NCI-H524 treated with DMSO at 0.1 percent for 48 hours (cell line): ENCODE measurements at regions not wholly inside any gene's neighbourhood (a gene's known extent, or its start where the extent isn't known, plus 50 kb on each side); places are given as distances from the start of the nearest gene placed in this dataset.

ENCODE experiments used
- DNase-seq: peaks from one replicate; lab custom pipeline; 2025; lab: John Stamatoyannopoulos, UW

GRCh38 chr22:48478529-48479265 is 1349.0 kb downstream of the BRD1 start:
- DNase-seq = no peak

- DNase-seq = no peak
Observed at GRCh38 chr22:48478124-48478523, 1349.5 kb downstream of the BRD1 start.

GRCh38 chr22:48477031-48477721 is 1350.5 kb downstream of the BRD1 start:
- no peak for DNase-seq

- DNase-seq = no peak
Observed at GRCh38 chr22:48476577-48476976, 1351.1 kb downstream of the BRD1 start.

- DNase-seq = no peak
Observed at GRCh38 chr22:48475661-48476345, 1351.9 kb downstream of the BRD1 start.

- no peak for DNase-seq
Observed at GRCh38 chr22:48474881-48475280, 1352.8 kb downstream of the BRD1 start.

- no peak for DNase-seq
Observed at GRCh38 chr22:48473202-48473601, 1354.5 kb downstream of the BRD1 start.

GRCh38 chr22:48464246-48464645 is 1363.4 kb downstream of the BRD1 start:
- no peak for DNase-seq

- no peak for DNase-seq
Observed at GRCh38 chr22:48459859-48460823, 1367.5 kb downstream of the BRD1 start.

- no peak for DNase-seq
Observed at GRCh38 chr22:48459259-48459658, 1368.4 kb downstream of the BRD1 start.

- no peak for DNase-seq
Observed at GRCh38 chr22:48456449-48456848, 1371.2 kb downstream of the BRD1 start.

- no peak for DNase-seq
Observed at GRCh38 chr22:48453751-48454485, 1373.8 kb downstream of the BRD1 start.

GRCh38 chr22:48453171-48453570 is 1374.5 kb downstream of the BRD1 start:
- no peak for DNase-seq

GRCh38 chr22:48452766-48453165 is 1374.9 kb downstream of the BRD1 start:
- no peak for DNase-seq

GRCh38 chr22:48451891-48452290 is 1375.8 kb downstream of the BRD1 start:
- no peak for DNase-seq

GRCh38 chr22:48450188-48450825 is 1377.4 kb downstream of the BRD1 start:
- DNase-seq = no peak

- DNase-seq = no peak
Observed at GRCh38 chr22:48449466-48450187, 1378.0 kb downstream of the BRD1 start.

GRCh38 chr22:48448821-48449220 is 1378.9 kb downstream of the BRD1 start:
- DNase-seq = no peak

GRCh38 chr22:48445113-48445827 is 1382.4 kb downstream of the BRD1 start:
- DNase-seq = no peak
